Stomach (tissue), 4 donors: ENCODE measurements at regions not wholly inside any gene's neighbourhood (a gene's known extent, or its start where the extent isn't known, plus 50 kb on each side); places are given as distances from the start of the nearest gene placed in this dataset.

Experiments used
- CTCF ChIP-seq, 7 experiments: fragments of 450-650 bp in 4 of 7; fragments of 200-600 bp in 3 of 7; sonication (generic) in 3 of 7; IDR thresholded peaks; one replicate each; pipeline ENCODE4 v1.5.1; 2016 to 2019; ENCODE audit warnings: antibody characterized with exemption in 7 of 7, control low read depth in 2 of 7, mild to moderate bottlenecking in 1 of 7
- EP300 ChIP-seq: sonication (generic); formaldehyde crosslinking; IDR thresholded peaks from one replicate; pipeline ENCODE4 v1.6.1; 2017; ENCODE audit warnings: antibody characterized with exemption
- POLR2A ChIP-seq, 4 donors: fragments of 450-650 bp; IDR thresholded peaks; one replicate each; pipeline ENCODE4 v1.6.1; 2016; ENCODE audit warnings: antibody characterized with exemption in 4 of 4, control low read depth in 2 of 4, mild to moderate bottlenecking in 1 of 4, moderate library complexity in 1 of 4
- POLR2AphosphoS5 ChIP-seq, 3 donors: sonication (generic); formaldehyde crosslinking; IDR thresholded peaks; one replicate each; pipeline ENCODE4 v1.6.1; 2016; ENCODE audit warnings: antibody characterized with exemption in 3 of 3

DNA sequence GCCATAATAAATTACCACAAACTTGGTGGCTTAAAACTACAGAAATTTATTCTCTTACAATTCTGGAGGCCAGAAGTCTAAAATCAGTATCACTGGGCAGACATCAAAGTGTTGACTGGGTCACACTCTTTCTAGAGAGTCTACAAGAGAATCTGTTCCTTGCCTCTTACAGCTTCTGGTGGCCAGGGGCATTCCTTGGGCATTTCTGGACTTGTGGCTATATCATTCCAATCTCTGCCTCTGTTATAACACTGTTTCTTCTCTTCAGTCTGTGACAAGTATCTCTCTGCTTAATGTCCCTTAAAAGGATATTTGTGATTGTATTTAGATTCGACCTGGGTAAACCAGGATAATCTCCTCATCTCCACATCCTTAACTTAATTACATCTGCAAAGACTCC, 207.3 kb upstream of the DCAF8L1 start:
- TF ChIP-seq POLR2A (IDR thresholded peaks at IDR 0.05) = no peak
- no peak for TF ChIP-seq CTCF (IDR thresholded peaks at IDR 0.05)
- TF ChIP-seq POLR2AphosphoS5 (IDR thresholded peaks at IDR 0.05) = no peak
- TF ChIP-seq EP300 = no peak
